Gastrocnemius medialis (tissue), 4 donors: ENCODE measurements at regions not wholly inside any gene's neighbourhood (a gene's known extent, or its start where the extent isn't known, plus 50 kb on each side); places are given as distances from the start of the nearest gene placed in this dataset.

Source experiments
- ATAC-seq, 2 donors: fragments of 150-250 bp; one replicate each; pipeline ENCODE4 v1.9.1; 2016
- DNase-seq, 2 donors: peaks; one replicate each; pipeline ENCODE4 v3.0.0-alpha.2; 2019
- H3K27ac ChIP-seq, 4 donors: fragments of 200-600 bp; sonication (generic); 1 replicate in 1 of 4; 2 replicates in 3 of 4; pipeline ENCODE4 v1.5.1; 2016 to 2018; ENCODE audit warnings: mild to moderate bottlenecking in 2 of 4, moderate library complexity in 1 of 4
- H3K27me3 ChIP-seq, 3 donors: fragments of 200-600 bp; sonication (generic) in 2 of 3; 1 replicate in 1 of 3; 2 replicates in 2 of 3; pipeline versions ENCODE4 v1.5.1 to v1.6.0; 2016 to 2019; ENCODE audit warnings: mild to moderate bottlenecking in 1 of 3, moderate library complexity in 1 of 3
- H3K36me3 ChIP-seq, 2 donors: fragments of 200-600 bp; sonication (generic) in 1 of 2; one replicate each; pipeline ENCODE4 v1.5.1; 2017 to 2018
- H3K4me1 ChIP-seq, 2 donors: fragments of 200-600 bp; sonication (generic) in 1 of 2; one replicate each; pipeline ENCODE4 v1.5.1; 2016 to 2017; ENCODE audit warnings: mild to moderate bottlenecking in 2 of 2
- H3K4me3 ChIP-seq, 4 donors: fragments of 200-600 bp; sonication (generic) in 3 of 4; 1 replicate in 1 of 4; 2 replicates in 3 of 4; pipeline ENCODE4 v1.5.1; 2016 to 2019; ENCODE audit warnings: mild to moderate bottlenecking in 2 of 4
- H3K9me3 ChIP-seq, 3 donors: fragments of 200-600 bp; sonication (generic) in 2 of 3; 1 replicate in 1 of 3; 2 replicates in 2 of 3; pipeline ENCODE4 v1.5.1; 2016 to 2019
- POLR2A ChIP-seq, 2 donors: fragments of 450-650 bp; IDR thresholded peaks; one replicate each; pipeline ENCODE4 v1.6.1; 2017; ENCODE audit warnings: antibody characterized with exemption in 2 of 2, mild to moderate bottlenecking in 2 of 2, moderate library complexity in 2 of 2
- in situ Hi-C, 4 donors: fragments of 200-750 bp; cut with MboI; loops; one replicate each; pipeline versions ENCODE4 v1.15.0 to v1.8.0; 2017; ENCODE audit warnings: low sequenced_read_pairs in 4 of 4
- intact Hi-C: fragments of 100-400 bp; cut with DNase I; formaldehyde crosslinking; loops from one replicate; pipeline ENCODE4 v1.15.1; 2023; ENCODE audit warnings: low total_unique reads
- TF ChIP-seq, protein P1 (sequence below), 5 experiments: fragments of 450-650 bp in 3 of 5; fragments of 200-600 bp in 2 of 5; sonication (generic) in 2 of 5; IDR thresholded peaks in 4 of 5; conservative IDR thresholded peaks in 1 of 5; 1 replicate in 4 of 5; 2 replicates in 1 of 5; pipeline ENCODE4 v1.5.1; 2016 to 2019; ENCODE audit warnings: antibody characterized with exemption in 5 of 5, mild to moderate bottlenecking in 3 of 5, moderate library complexity in 3 of 5

DNA sequence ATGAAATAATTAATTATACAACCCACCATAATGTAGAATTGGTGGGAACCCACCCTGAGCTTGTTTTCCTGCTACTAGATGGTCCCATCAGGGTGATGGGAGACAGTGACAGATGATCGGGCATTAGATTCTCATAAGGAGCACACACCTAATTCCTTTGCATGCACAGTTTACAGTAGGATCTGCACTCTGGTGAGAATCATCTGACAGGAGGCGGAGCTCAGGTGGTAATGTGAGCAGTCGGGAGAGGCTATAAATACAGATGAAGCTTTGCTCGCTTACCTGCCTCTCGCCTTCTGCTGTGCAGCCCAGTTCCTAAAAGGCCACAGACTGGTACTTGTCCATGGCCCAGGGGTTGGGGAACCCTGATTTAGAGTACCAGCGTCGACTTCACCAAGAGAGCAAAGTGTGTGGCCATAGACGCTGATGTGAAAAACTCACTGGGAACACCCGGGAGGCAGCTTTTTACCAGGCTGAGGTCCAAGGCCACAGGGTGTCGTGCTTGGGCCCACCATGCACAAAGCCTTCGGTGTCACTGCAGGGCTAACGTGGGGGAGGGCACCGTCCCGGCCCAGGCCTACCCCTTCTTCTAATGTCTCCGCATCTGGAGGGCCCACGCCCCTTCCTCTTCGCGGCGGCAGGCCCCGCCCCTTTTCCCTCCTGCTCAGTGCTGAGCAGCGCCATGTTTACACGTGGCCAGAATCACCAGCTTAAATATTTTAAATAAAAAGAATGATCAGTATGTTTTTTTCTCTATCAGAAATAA, 296.8 kb upstream of the HDAC4 start:
- in situ Hi-C loops = no loop called here
- H3K4me1 ChIP-seq = peaks cover 9 to 12% of the 10 kb centered on the region in 2 donors
- DNase-seq (no peak), ATAC-seq (no peak)
- intact Hi-C loops = no loop called here
- no peak overlapping the region for H3K27ac ChIP-seq
- no peaks in the 10 kb centered on the region for H3K9me3 ChIP-seq
- no peaks in the 10 kb centered on the region for H3K27me3 ChIP-seq
- no peaks in the 10 kb centered on the region for H3K36me3 ChIP-seq
- TF ChIP-seq, protein P1, sequence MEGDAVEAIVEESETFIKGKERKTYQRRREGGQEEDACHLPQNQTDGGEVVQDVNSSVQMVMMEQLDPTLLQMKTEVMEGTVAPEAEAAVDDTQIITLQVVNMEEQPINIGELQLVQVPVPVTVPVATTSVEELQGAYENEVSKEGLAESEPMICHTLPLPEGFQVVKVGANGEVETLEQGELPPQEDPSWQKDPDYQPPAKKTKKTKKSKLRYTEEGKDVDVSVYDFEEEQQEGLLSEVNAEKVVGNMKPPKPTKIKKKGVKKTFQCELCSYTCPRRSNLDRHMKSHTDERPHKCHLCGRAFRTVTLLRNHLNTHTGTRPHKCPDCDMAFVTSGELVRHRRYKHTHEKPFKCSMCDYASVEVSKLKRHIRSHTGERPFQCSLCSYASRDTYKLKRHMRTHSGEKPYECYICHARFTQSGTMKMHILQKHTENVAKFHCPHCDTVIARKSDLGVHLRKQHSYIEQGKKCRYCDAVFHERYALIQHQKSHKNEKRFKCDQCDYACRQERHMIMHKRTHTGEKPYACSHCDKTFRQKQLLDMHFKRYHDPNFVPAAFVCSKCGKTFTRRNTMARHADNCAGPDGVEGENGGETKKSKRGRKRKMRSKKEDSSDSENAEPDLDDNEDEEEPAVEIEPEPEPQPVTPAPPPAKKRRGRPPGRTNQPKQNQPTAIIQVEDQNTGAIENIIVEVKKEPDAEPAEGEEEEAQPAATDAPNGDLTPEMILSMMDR (IDR thresholded peaks at IDR 0.05 in 4 of 5, conservative IDR thresholded peaks at IDR 0.05 in 1 of 5) = no peak
- no peak for TF ChIP-seq POLR2A (IDR thresholded peaks at IDR 0.05)
- no peak overlapping the region for H3K4me3 ChIP-seq

- H3K4me1 ChIP-seq = peaks cover 16 to 20% of the 10 kb centered on the region in 2 donors
- no peak overlapping the region for H3K4me3 ChIP-seq
- H3K27ac ChIP-seq = no peak overlapping the region
- ATAC-seq (no peak), DNase-seq (no peak)
- H3K27me3 ChIP-seq = no peaks in the 10 kb centered on the region
- intact Hi-C loops = no loop called here
- H3K9me3 ChIP-seq = no peaks in the 10 kb centered on the region
- no peaks in the 10 kb centered on the region for H3K36me3 ChIP-seq
- no peak for TF ChIP-seq POLR2A (IDR thresholded peaks at IDR 0.05)
- TF ChIP-seq, protein P1 (IDR thresholded peaks at IDR 0.05 in 4 of 5, conservative IDR thresholded peaks at IDR 0.05 in 1 of 5) = no peak
- in situ Hi-C loops = no loop called here
These were observed 295.9 kb upstream of the HDAC4 start for GRCh38 chr2:239696559-239697207.

DNA sequence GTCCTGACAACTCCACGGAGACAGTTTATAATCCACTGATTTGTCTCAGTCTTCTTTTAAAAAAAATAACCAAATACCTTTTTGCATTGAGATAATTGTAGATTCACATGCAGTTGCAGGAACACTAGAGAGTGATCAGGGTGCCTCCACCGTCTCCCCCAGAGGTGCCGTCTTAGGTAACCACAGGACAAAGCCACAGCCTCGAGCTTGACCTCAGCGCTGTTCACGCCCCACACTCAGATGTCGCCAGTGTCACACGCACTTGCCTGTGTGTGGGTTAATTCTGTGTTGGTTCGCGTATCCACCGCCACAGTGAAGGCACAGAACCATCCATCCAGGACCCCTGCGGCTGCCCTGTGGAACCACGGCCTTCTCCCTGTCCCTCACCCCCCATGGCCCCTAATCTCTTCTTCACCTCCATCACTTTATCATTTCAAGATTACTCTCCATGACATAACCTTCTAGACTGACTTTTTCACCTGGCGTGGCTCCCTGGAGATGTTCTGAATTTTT, 295.0 kb upstream of the HDAC4 start:
- no peaks in the 10 kb centered on the region for H3K9me3 ChIP-seq
- ATAC-seq (no peak), DNase-seq (no peak)
- TF ChIP-seq, protein P1 (IDR thresholded peaks at IDR 0.05 in 4 of 5, conservative IDR thresholded peaks at IDR 0.05 in 1 of 5) = no peak
- no peak for TF ChIP-seq POLR2A (IDR thresholded peaks at IDR 0.05)
- H3K4me3 ChIP-seq = no peak overlapping the region
- intact Hi-C loops (no loop called here), in situ Hi-C loops (no loop called here)
- no peaks in the 10 kb centered on the region for H3K27me3 ChIP-seq
- H3K27ac ChIP-seq = no peak overlapping the region
- H3K36me3 ChIP-seq = no peaks in the 10 kb centered on the region
- peaks cover 25 to 28% of the 10 kb centered on the region in 2 donors for H3K4me1 ChIP-seq

DNA sequence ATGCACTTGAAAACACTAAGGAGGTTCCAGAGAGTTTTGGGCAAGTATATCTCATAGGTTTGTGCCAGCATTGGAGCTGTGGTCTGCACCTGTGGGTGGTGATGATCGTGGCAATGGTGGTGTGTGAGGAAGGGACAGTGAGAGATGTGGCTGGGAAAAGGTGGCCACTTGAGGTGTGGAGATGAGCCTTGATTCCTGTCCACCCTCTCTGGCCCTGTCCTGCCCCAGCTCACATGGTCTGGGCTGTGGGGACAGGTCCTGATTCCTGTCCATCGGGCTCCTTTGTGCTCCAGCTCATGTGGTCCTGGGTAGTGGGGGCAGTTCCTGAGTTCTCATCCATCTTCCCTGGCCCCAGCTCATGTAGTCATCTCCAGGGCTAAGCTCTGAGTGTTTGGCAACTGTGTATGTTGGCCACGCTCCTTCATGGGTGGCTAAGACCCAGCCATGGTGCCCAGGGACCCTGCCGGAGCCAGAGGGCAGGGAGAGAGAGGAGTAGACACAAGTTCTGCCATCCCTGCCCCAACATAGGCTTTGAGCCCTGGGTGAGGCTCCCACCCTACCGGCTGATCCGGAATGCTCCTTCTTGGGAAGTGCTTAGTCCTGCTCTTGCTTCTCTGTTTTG, 294.4 kb upstream of the HDAC4 start:
- ATAC-seq = no peak
- TF ChIP-seq, protein P1 (IDR thresholded peaks at IDR 0.05 in 4 of 5, conservative IDR thresholded peaks at IDR 0.05 in 1 of 5) = no peak
- TF ChIP-seq POLR2A (IDR thresholded peaks at IDR 0.05) = no peak
- Histone ChIP-seq H3K27ac (no peak overlapping the region), H3K4me1 (peaks cover 29 to 31% of the 10 kb centered on the region in 2 donors), H3K9me3 (no peaks in the 10 kb centered on the region), H3K36me3 (no peaks in the 10 kb centered on the region), H3K27me3 (no peaks in the 10 kb centered on the region), H3K4me3 (no peak overlapping the region)
- in situ Hi-C loops (no loop called here), intact Hi-C loops (no loop called here)
- no peak for DNase-seq
